B cell (primary cell): ENCODE measurements at regions not wholly inside any gene's neighbourhood (a gene's known extent, or its start where the extent isn't known, plus 50 kb on each side); places are given as distances from the start of the nearest gene placed in this dataset.

Experiments
- EZH2 ChIP-seq: IDR thresholded peaks from 2 replicates; pipeline ENCODE4 v1.6.1; 2012; ENCODE audit warnings: borderline replicate concordance, low read depth, mild to moderate bottlenecking, moderate library complexity, low read length; ENCODE audit not compliant: insufficient read depth, poor library complexity, severe bottlenecking
- TF ChIP-seq, protein P1 (sequence below): fragments of 200-600 bp; IDR thresholded peaks from one replicate; pipeline ENCODE4 v1.8.0; 2022; ENCODE audit warnings: antibody characterized with exemption, mild to moderate bottlenecking

DNA sequence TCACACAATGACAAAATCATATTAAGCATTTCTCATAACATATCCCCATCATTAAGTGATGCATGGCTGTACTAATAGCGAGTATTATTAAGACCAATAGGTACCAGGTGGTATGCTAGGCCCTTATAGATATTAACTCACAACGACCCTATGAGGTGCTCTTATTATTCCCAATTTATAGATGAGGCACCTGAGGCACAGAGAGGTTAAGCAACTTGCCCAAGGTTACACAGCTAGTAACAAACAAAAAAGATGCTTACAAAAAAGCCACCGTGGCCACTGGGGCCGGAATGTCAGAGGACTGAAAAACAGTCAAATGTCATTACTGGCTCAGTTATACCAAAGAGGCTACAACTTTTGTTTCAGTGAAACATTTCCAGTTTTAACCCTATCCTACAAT lies 96.0 kb downstream of the OR13A1 start:
- TF ChIP-seq, protein P1, sequence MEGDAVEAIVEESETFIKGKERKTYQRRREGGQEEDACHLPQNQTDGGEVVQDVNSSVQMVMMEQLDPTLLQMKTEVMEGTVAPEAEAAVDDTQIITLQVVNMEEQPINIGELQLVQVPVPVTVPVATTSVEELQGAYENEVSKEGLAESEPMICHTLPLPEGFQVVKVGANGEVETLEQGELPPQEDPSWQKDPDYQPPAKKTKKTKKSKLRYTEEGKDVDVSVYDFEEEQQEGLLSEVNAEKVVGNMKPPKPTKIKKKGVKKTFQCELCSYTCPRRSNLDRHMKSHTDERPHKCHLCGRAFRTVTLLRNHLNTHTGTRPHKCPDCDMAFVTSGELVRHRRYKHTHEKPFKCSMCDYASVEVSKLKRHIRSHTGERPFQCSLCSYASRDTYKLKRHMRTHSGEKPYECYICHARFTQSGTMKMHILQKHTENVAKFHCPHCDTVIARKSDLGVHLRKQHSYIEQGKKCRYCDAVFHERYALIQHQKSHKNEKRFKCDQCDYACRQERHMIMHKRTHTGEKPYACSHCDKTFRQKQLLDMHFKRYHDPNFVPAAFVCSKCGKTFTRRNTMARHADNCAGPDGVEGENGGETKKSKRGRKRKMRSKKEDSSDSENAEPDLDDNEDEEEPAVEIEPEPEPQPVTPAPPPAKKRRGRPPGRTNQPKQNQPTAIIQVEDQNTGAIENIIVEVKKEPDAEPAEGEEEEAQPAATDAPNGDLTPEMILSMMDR: no peak
- TF ChIP-seq EZH2: no peak
